ENCODE measurements at regions not wholly inside any gene's neighbourhood (a gene's known extent, or its start where the extent isn't known, plus 50 kb on each side); places are given as distances from the start of the nearest gene placed in this dataset.

DNA sequence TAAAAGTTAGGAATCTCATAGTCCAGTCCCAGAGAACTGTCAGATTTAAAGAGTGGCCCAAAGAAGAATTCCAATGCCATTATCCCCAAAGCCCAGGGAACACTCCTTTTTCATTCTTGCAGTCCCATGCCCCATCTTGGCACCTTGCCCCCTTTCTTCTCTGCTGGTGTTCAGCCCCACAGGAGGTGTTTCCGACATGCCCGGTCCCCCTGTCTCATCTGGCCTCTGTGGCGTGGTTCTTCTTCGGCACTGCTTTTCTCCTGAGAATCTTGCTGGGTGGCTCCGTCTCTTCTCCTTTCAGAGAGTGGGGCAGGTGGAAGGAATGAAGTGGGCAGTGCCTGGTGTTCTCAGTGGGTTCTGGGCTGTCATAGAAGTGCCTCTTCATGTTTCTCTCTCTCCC, 64.7 kb downstream of the VCPKMT start:
- TF ChIP-seq, protein P1, sequence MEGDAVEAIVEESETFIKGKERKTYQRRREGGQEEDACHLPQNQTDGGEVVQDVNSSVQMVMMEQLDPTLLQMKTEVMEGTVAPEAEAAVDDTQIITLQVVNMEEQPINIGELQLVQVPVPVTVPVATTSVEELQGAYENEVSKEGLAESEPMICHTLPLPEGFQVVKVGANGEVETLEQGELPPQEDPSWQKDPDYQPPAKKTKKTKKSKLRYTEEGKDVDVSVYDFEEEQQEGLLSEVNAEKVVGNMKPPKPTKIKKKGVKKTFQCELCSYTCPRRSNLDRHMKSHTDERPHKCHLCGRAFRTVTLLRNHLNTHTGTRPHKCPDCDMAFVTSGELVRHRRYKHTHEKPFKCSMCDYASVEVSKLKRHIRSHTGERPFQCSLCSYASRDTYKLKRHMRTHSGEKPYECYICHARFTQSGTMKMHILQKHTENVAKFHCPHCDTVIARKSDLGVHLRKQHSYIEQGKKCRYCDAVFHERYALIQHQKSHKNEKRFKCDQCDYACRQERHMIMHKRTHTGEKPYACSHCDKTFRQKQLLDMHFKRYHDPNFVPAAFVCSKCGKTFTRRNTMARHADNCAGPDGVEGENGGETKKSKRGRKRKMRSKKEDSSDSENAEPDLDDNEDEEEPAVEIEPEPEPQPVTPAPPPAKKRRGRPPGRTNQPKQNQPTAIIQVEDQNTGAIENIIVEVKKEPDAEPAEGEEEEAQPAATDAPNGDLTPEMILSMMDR (IDR thresholded peaks at IDR 0.05), result no peak
- no peak for TF ChIP-seq EZH2 (IDR thresholded peaks at IDR 0.05; ENCODE audit: borderline replicate concordance, insufficient read depth, low read depth, low read length, poor library complexity, severe bottlenecking)
